Osteoblast (primary cell): ENCODE measurements at regions not wholly inside any gene's neighbourhood (a gene's known extent, or its start where the extent isn't known, plus 50 kb on each side); places are given as distances from the start of the nearest gene placed in this dataset.
"Not testable (repeated sequence)": the region's sequence is repeated elsewhere in the genome, so short reads cannot be mapped to it uniquely, and the experiment has no call there.

Source experiments
- DNase-seq: peaks from one replicate; pipeline ENCODE4 v3.0.0; 2011; ENCODE audit warnings: low spot score, mixed read lengths; ENCODE audit not compliant: insufficient read length; ENCODE audit errors: missing footprints
- H2AFZ ChIP-seq: 2 replicates; pipeline ENCODE4 v1.6.0; 2011; ENCODE audit warnings: mild to moderate bottlenecking, low read length
- H3K27ac ChIP-seq: 2 replicates; pipeline ENCODE4 v1.5.1; 2011; ENCODE audit warnings: mild to moderate bottlenecking, low read depth, low read length, moderate library complexity
- H3K27me3 ChIP-seq: 2 replicates; pipeline ENCODE4 v1.6.0; 2012; ENCODE audit warnings: mild to moderate bottlenecking, control low read depth, inconsistent platforms, low read length, moderate library complexity; ENCODE audit not compliant: insufficient read depth
- H3K36me3 ChIP-seq: 2 replicates; pipeline ENCODE4 v1.5.1; 2011; ENCODE audit warnings: mild to moderate bottlenecking, low read length, control low read depth, moderate library complexity; ENCODE audit not compliant: insufficient read depth
- H3K4me1 ChIP-seq: 2 replicates; pipeline ENCODE4 v1.5.1; 2011; ENCODE audit warnings: mild to moderate bottlenecking, low read length, control low read depth, moderate library complexity; ENCODE audit not compliant: insufficient read depth
- H3K4me2 ChIP-seq: 2 replicates; pipeline ENCODE4 v1.6.0; 2011; ENCODE audit warnings: mild to moderate bottlenecking, low read length; ENCODE audit not compliant: insufficient read depth
- H3K4me3 ChIP-seq: fragments of 200-600 bp; sonication (generic); 3 replicates; pipeline ENCODE4 v1.5.1; 2012; ENCODE audit warnings: mild to moderate bottlenecking, low read length, inconsistent platforms; ENCODE audit not compliant: insufficient read depth
- H3K79me2 ChIP-seq: 2 replicates; pipeline ENCODE4 v1.6.0; 2012; ENCODE audit warnings: mild to moderate bottlenecking, low read length, control low read depth, inconsistent platforms; ENCODE audit not compliant: insufficient read depth
- H3K9me3 ChIP-seq: 2 replicates; pipeline ENCODE4 v1.5.1; 2011; ENCODE audit warnings: low read depth, low read length, control low read depth
- H4K20me1 ChIP-seq: 2 replicates; pipeline ENCODE4 v1.6.0; 2012; ENCODE audit warnings: mild to moderate bottlenecking, low read length, control low read depth; ENCODE audit not compliant: insufficient read depth
- TF ChIP-seq, protein P1 (sequence below): IDR thresholded peaks from 2 replicates; pipeline ENCODE4 v1.5.1; 2011; ENCODE audit warnings: mild to moderate bottlenecking, low read depth, low read length, moderate library complexity; ENCODE audit errors: extremely low read depth

DNA sequence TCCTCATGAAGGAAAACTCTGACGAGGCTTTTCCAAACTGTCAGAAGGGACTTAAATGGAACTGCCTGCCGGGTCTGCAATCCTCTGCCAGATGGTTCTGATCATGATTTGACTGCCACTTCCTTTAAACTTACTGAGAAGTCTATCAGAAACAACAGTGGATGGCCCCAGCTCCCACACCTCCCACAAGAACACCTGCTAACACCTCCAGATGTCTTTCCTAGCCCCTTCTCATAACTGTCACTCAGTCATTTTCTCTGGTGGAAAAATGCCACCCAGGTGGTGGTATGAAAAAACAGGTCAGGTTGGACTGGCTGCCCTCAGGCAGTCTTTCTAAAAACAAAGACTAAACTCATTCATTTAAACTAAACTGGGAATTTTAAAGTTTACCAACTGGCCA, 66.7 kb upstream of the ABCD3 start:
- H4K20me1 ChIP-seq: no peaks in the 10 kb centered on the region
- no peaks in the 10 kb centered on the region for H3K4me1 ChIP-seq
- H3K79me2 ChIP-seq: no peaks in the 10 kb centered on the region
- H2AFZ ChIP-seq: no peak overlapping the region
- H3K9me3 ChIP-seq: no peaks in the 10 kb centered on the region
- TF ChIP-seq, protein P1, sequence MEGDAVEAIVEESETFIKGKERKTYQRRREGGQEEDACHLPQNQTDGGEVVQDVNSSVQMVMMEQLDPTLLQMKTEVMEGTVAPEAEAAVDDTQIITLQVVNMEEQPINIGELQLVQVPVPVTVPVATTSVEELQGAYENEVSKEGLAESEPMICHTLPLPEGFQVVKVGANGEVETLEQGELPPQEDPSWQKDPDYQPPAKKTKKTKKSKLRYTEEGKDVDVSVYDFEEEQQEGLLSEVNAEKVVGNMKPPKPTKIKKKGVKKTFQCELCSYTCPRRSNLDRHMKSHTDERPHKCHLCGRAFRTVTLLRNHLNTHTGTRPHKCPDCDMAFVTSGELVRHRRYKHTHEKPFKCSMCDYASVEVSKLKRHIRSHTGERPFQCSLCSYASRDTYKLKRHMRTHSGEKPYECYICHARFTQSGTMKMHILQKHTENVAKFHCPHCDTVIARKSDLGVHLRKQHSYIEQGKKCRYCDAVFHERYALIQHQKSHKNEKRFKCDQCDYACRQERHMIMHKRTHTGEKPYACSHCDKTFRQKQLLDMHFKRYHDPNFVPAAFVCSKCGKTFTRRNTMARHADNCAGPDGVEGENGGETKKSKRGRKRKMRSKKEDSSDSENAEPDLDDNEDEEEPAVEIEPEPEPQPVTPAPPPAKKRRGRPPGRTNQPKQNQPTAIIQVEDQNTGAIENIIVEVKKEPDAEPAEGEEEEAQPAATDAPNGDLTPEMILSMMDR: no peak
- no peak overlapping the region for H3K4me2 ChIP-seq
- H3K27me3 ChIP-seq: peaks cover 76% of the 10 kb centered on the region
- DNase-seq: no peak
- no peak overlapping the region for H3K4me3 ChIP-seq
- H3K27ac ChIP-seq: no peak overlapping the region
- no peaks in the 10 kb centered on the region for H3K36me3 ChIP-seq

DNA sequence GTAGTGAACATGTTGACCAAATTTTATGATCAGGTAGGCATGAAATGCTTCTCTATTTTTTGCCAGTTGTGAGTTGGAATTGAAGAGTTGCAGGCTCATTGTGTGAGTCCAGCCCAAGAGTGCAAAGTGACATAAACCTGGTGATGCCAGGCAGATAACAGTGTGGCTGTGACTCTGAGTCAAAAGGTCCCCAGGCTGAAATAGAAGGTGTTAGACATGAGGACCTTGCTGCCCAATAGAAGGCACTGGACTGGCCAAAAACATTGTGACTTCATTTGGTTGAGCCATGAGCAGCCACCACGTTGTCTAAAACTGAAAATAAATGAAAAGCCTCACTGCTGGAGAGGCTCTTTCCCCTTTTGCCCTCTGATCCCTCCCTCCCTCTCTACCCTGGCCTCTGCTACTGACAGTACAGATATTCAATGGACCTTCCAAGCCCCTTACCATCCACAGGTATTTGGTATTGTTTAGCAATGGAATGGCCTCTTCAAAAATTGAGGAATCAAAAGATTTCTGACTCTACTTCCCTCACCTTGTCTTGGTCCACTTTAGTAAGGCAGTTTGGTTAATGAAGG, 67.8 kb upstream of the ABCD3 start:
- H4K20me1 ChIP-seq: no peaks in the 10 kb centered on the region
- H3K4me2 ChIP-seq: no peak overlapping the region
- H3K79me2 ChIP-seq: no peaks in the 10 kb centered on the region
- H3K4me3 ChIP-seq: no peak overlapping the region
- H2AFZ ChIP-seq: no peak overlapping the region
- H3K27me3 ChIP-seq: peaks cover 66% of the 10 kb centered on the region
- TF ChIP-seq, protein P1: no peak
- no peak overlapping the region for H3K27ac ChIP-seq
- no peaks in the 10 kb centered on the region for H3K9me3 ChIP-seq
- H3K4me1 ChIP-seq: no peaks in the 10 kb centered on the region
- no peaks in the 10 kb centered on the region for H3K36me3 ChIP-seq
- no peak for DNase-seq

DNA sequence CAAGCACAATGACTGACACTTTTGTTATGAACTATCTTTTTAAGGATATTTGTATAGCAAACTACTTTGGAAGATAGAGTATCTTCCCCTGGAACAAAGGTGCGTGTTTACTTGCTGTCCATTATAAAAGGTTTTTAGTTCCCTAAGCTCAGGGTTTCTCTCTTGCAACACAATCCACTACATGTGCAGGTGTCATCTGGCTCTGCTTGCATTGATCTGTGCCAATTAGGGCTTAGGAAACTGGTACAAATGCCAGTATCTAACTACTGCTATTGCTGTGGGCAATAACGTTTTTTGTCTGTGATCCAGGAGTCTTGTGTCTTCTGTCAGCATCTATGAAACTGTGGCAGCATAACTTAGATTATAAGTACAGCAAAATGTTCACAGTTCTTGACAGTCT, 68.3 kb upstream of the ABCD3 start:
- no peak overlapping the region for H3K4me3 ChIP-seq
- no peaks in the 10 kb centered on the region for H4K20me1 ChIP-seq
- TF ChIP-seq, protein P1: no peak
- no peak overlapping the region for H3K27ac ChIP-seq
- peaks cover 60% of the 10 kb centered on the region for H3K27me3 ChIP-seq
- DNase-seq: no peak
- no peak overlapping the region for H3K4me2 ChIP-seq
- no peaks in the 10 kb centered on the region for H3K79me2 ChIP-seq
- no peak overlapping the region for H2AFZ ChIP-seq
- no peaks in the 10 kb centered on the region for H3K9me3 ChIP-seq
- H3K36me3 ChIP-seq: no peaks in the 10 kb centered on the region
- H3K4me1 ChIP-seq: no peaks in the 10 kb centered on the region

DNA sequence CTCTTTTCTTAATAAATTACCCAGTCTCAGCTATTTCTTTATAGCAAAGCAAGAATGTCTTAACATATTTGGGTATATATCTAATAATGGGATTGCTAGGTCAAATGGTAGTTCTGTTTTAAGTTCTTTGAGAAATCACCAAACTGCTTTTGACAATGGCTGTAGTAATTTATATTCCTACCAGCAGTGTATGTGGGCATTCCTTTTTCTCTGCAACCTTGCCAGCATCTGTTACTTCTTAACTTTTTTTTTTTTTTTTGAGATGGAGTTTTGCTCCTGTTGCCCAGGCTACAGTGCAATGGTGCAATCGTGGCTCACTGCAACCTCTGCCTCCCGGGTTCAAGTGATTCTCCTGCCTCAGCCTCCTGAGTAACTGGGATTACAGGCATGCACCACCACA, 69.8 kb upstream of the ABCD3 start:
- not testable (repeated sequence) for H3K4me2 ChIP-seq, H3K4me3 ChIP-seq, H3K4me1 ChIP-seq, DNase-seq, H2AFZ ChIP-seq, H4K20me1 ChIP-seq, H3K27ac ChIP-seq, H3K9me3 ChIP-seq, H3K36me3 ChIP-seq, H3K79me2 ChIP-seq
- peaks cover 50% of the 10 kb centered on the region for H3K27me3 ChIP-seq
